ENCODE measurements at regions not wholly inside any gene's neighbourhood (a gene's known extent, or its start where the extent isn't known, plus 50 kb on each side); places are given as distances from the start of the nearest gene placed in this dataset.

- Histone ChIP-seq H3K36me3 (no peaks in the 10 kb centered on the region), H3K4me3 (no peak overlapping the region), H3K27ac (no peak overlapping the region), H3K9me3 (no peaks in the 10 kb centered on the region), H3K27me3 (no peaks in the 10 kb centered on the region), H3K4me1 (no peaks in the 10 kb centered on the region)
- no peak for TF ChIP-seq CTCF (IDR thresholded peaks at IDR 0.05)
- DNase-seq (ENCODE audit: low spot score): no peak
Measured at GRCh38 chr16:6200861-6201260, 1103.3 kb upstream of the EEF2KMT start.

GRCh38 chr16:6200271-6200670, 1102.7 kb upstream of the EEF2KMT start:
- no peak for DNase-seq (ENCODE audit: low spot score)

GRCh38 chr16:6195966-6196365, 1098.4 kb upstream of the EEF2KMT start:
- no peak for DNase-seq (ENCODE audit: low spot score)
- H3K4me1 ChIP-seq: no peaks in the 10 kb centered on the region
- H3K27ac ChIP-seq: no peak overlapping the region
- H3K27me3 ChIP-seq: no peaks in the 10 kb centered on the region
- no peaks in the 10 kb centered on the region for H3K9me3 ChIP-seq
- no peak overlapping the region for H3K4me3 ChIP-seq
- H3K36me3 ChIP-seq: no peaks in the 10 kb centered on the region
- no peak for TF ChIP-seq CTCF (IDR thresholded peaks at IDR 0.05)

More at GRCh38 chr16:6200271-6200670, 1102.7 kb upstream of the EEF2KMT start:
- Histone ChIP-seq H3K4me3 (no peak overlapping the region), H3K9me3 (no peaks in the 10 kb centered on the region), H3K36me3 (no peaks in the 10 kb centered on the region), H3K4me1 (no peaks in the 10 kb centered on the region), H3K27ac (no peak overlapping the region), H3K27me3 (no peaks in the 10 kb centered on the region)
- no peak for TF ChIP-seq CTCF (IDR thresholded peaks at IDR 0.05)

GRCh38 chr16:6193718-6194117, 1096.1 kb upstream of the EEF2KMT start:
- Histone ChIP-seq H3K4me1 (no peaks in the 10 kb centered on the region), H3K27ac (no peak overlapping the region), H3K36me3 (no peaks in the 10 kb centered on the region), H3K4me3 (no peak overlapping the region), H3K9me3 (no peaks in the 10 kb centered on the region), H3K27me3 (no peaks in the 10 kb centered on the region)
- DNase-seq (ENCODE audit: low spot score): no peak
- no peak for TF ChIP-seq CTCF (IDR thresholded peaks at IDR 0.05)

- H3K9me3 ChIP-seq: no peaks in the 10 kb centered on the region
- H3K27ac ChIP-seq: no peak overlapping the region
- no peak overlapping the region for H3K4me3 ChIP-seq
- TF ChIP-seq CTCF (IDR thresholded peaks at IDR 0.05): no peak
- H3K36me3 ChIP-seq: no peaks in the 10 kb centered on the region
- DNase-seq (ENCODE audit: low spot score): no peak
- no peaks in the 10 kb centered on the region for H3K27me3 ChIP-seq
- no peaks in the 10 kb centered on the region for H3K4me1 ChIP-seq
Measured at GRCh38 chr16:6192984-6193383, 1095.4 kb upstream of the EEF2KMT start.

GRCh38 chr16:6192532-6192931, 1094.9 kb upstream of the EEF2KMT start:
- H3K4me1 ChIP-seq: no peaks in the 10 kb centered on the region
- H3K27ac ChIP-seq: no peak overlapping the region
- H3K27me3 ChIP-seq: no peaks in the 10 kb centered on the region
- TF ChIP-seq CTCF (IDR thresholded peaks at IDR 0.05): no peak
- no peaks in the 10 kb centered on the region for H3K36me3 ChIP-seq
- H3K4me3 ChIP-seq: no peak overlapping the region
- no peak for DNase-seq (ENCODE audit: low spot score)
- H3K9me3 ChIP-seq: no peaks in the 10 kb centered on the region

Data from right atrium auricular region (tissue), 2 donors.